ENCODE measurements at regions not wholly inside any gene's neighbourhood (a gene's known extent, or its start where the extent isn't known, plus 50 kb on each side); places are given as distances from the start of the nearest gene placed in this dataset.

- POLR2A ChIA-PET: no interaction called here
- BruUV-seq (replicated peaks): no TSS peak
- Mint-ChIP-seq H3K36me3 (ENCODE audit: insufficient read depth, unreplicated experiment) (no peaks in the 10 kb centered on the region), H3K27me3 (ENCODE audit: insufficient read depth, unreplicated experiment) (peaks cover 24% of the 10 kb centered on the region), H3K4me3 (ENCODE audit: unreplicated experiment) (no peak overlapping the region), H3K9me3 (ENCODE audit: unreplicated experiment) (no peaks in the 10 kb centered on the region), H3K4me1 (ENCODE audit: insufficient read depth, unreplicated experiment) (no peaks in the 10 kb centered on the region), H3K27ac (ENCODE audit: low read depth, unreplicated experiment) (no peak overlapping the region)
- DNase-seq (ENCODE audit: unreplicated experiment): no peak
- intact Hi-C loops (cut with micrococcal nuclease): no loop called here
- CTCF ChIA-PET: no interaction called here
- TF ChIP-seq CTCF (IDR thresholded peaks at IDR 0.05; ENCODE audit: unreplicated experiment): no peak
Measured at GRCh38 chr13:78187781-78188180, 269.1 kb upstream of the EDNRB start.

GRCh38 chr13:78185700-78186099 lies 267.1 kb upstream of the EDNRB start:
- Mint-ChIP-seq H3K27me3 (ENCODE audit: insufficient read depth, unreplicated experiment) (peaks cover 29% of the 10 kb centered on the region), H3K9me3 (ENCODE audit: unreplicated experiment) (no peaks in the 10 kb centered on the region), H3K27ac (ENCODE audit: low read depth, unreplicated experiment) (no peak overlapping the region), H3K4me1 (ENCODE audit: insufficient read depth, unreplicated experiment) (no peaks in the 10 kb centered on the region), H3K36me3 (ENCODE audit: insufficient read depth, unreplicated experiment) (no peaks in the 10 kb centered on the region), H3K4me3 (ENCODE audit: unreplicated experiment) (no peak overlapping the region)
- intact Hi-C loops (cut with micrococcal nuclease): no loop called here
- ChIA-PET POLR2A (no interaction called here), CTCF (no interaction called here)
- no TSS peak for BruUV-seq (replicated peaks)
- TF ChIP-seq CTCF (IDR thresholded peaks at IDR 0.05; ENCODE audit: unreplicated experiment): no peak
- DNase-seq (ENCODE audit: unreplicated experiment): no peak

- ChIA-PET CTCF (no interaction called here), POLR2A (interaction anchor here (0.6 kb wide), 1 partner anchor 15 kb away, joined by 3 read pairs; no protein-coding TSS in a partner anchor)
- BruUV-seq (replicated peaks): no TSS peak
- TF ChIP-seq CTCF (IDR thresholded peaks at IDR 0.05; ENCODE audit: unreplicated experiment): no peak
- peak; percentile 30 for DNase-seq (ENCODE audit: unreplicated experiment)
- intact Hi-C loops (cut with micrococcal nuclease): no loop called here
- Mint-ChIP-seq H3K27ac (ENCODE audit: low read depth, unreplicated experiment) (no peak overlapping the region), H3K27me3 (ENCODE audit: insufficient read depth, unreplicated experiment) (peaks cover 25% of the 10 kb centered on the region), H3K4me1 (ENCODE audit: insufficient read depth, unreplicated experiment) (no peaks in the 10 kb centered on the region), H3K9me3 (ENCODE audit: unreplicated experiment) (no peaks in the 10 kb centered on the region), H3K36me3 (ENCODE audit: insufficient read depth, unreplicated experiment) (no peaks in the 10 kb centered on the region), H3K4me3 (ENCODE audit: unreplicated experiment) (no peak overlapping the region)
Measured at GRCh38 chr13:78183732-78184131, 265.1 kb upstream of the EDNRB start.

GRCh38 chr13:78182813-78183212 lies 264.2 kb upstream of the EDNRB start:
- H3K9me3 Mint-ChIP-seq (ENCODE audit: unreplicated experiment): peaks cover 3% of the 10 kb centered on the region
- no peaks in the 10 kb centered on the region for H3K36me3 Mint-ChIP-seq (ENCODE audit: insufficient read depth, unreplicated experiment)
- TF ChIP-seq CTCF (IDR thresholded peaks at IDR 0.05; ENCODE audit: unreplicated experiment): no peak
- intact Hi-C loops (cut with micrococcal nuclease): no loop called here
- CTCF ChIA-PET: no interaction called here
- BruUV-seq (replicated peaks): no TSS peak
- H3K4me3 Mint-ChIP-seq (ENCODE audit: unreplicated experiment): no peak overlapping the region
- peaks cover 24% of the 10 kb centered on the region for H3K27me3 Mint-ChIP-seq (ENCODE audit: insufficient read depth, unreplicated experiment)
- no peak overlapping the region for H3K27ac Mint-ChIP-seq (ENCODE audit: low read depth, unreplicated experiment)
- no peak for DNase-seq (ENCODE audit: unreplicated experiment)
- POLR2A ChIA-PET: no interaction called here
- no peaks in the 10 kb centered on the region for H3K4me1 Mint-ChIP-seq (ENCODE audit: insufficient read depth, unreplicated experiment)
